B cell (primary cell): ENCODE measurements at regions not wholly inside any gene's neighbourhood (a gene's known extent, or its start where the extent isn't known, plus 50 kb on each side); places are given as distances from the start of the nearest gene placed in this dataset.

Source experiments
- ATAC-seq: fragments of 200-7000 bp; cut with Tn5 transposase; one replicate; pipeline ENCODE4 v1.10.0; 2021; ENCODE audit warnings: low read depth, mild to moderate bottlenecking, moderate number of reproducible peaks, moderate library complexity
- CTCF ChIA-PET: fragments of 350-600 bp; sonication (Branson Sonifier 250); formaldehyde crosslinking; loops from one replicate; lab custom pipeline; 2021; ENCODE audit warnings: antibody characterized with exemption, inconsistent platforms; lab: Charles Lee
- POLR2A ChIA-PET: fragments of 350-600 bp; sonication (Branson Sonifier 250); formaldehyde crosslinking; loops from one replicate; lab custom pipeline; 2021; ENCODE audit warnings: antibody characterized with exemption; lab: Charles Lee
- DNase-seq: peaks from one replicate; pipeline ENCODE4 v3.0.0; 2013
- H2AFZ ChIP-seq: 2 replicates; pipeline ENCODE4 v1.6.1; 2012; ENCODE audit warnings: mild to moderate bottlenecking, low read depth, low read length; ENCODE audit not compliant: insufficient read depth, poor library complexity, severe bottlenecking
- H3K27ac ChIP-seq, 2 donors: 1 replicate in 1 of 2; 2 replicates in 1 of 2; pipeline ENCODE4 v1.5.1; 2012 to 2013; ENCODE audit warnings: low read length in 2 of 2, mild to moderate bottlenecking in 2 of 2, moderate library complexity in 1 of 2
- H3K27me3 ChIP-seq, 4 experiments: fragments of 200-600 bp in 1 of 4; sonication (generic) in 1 of 4; replicated peaks in 1 of 4; 1 replicate in 2 of 4; 2 replicates in 2 of 4; pipeline versions ENCODE4 v1.6.1 to v1.7.0; 2013 to 2016; ENCODE audit warnings: low read length in 3 of 4, mild to moderate bottlenecking in 2 of 4, mixed read lengths in 1 of 4, moderate library complexity in 1 of 4; ENCODE audit not compliant: insufficient read depth in 4 of 4, control insufficient read depth in 3 of 4; ENCODE audit errors: control extremely low read depth in 1 of 4
- H3K36me3 ChIP-seq, 2 experiments: replicated peaks in 1 of 2; 1 replicate in 1 of 2; 2 replicates in 1 of 2; pipeline versions ENCODE4 v1.6.1 to v1.7.1; 2013; ENCODE audit warnings: low read length in 1 of 2; ENCODE audit not compliant: insufficient read depth in 2 of 2, control insufficient read depth in 1 of 2; ENCODE audit errors: control extremely low read depth in 1 of 2, extremely low read depth in 1 of 2
- H3K4me1 ChIP-seq, 2 donors: fragments of 200-600 bp in 1 of 2; sonication (generic) in 1 of 2; 1 replicate in 1 of 2; 2 replicates in 1 of 2; pipeline versions ENCODE4 v1.5.1 to v1.6.1; 2013 to 2017; ENCODE audit warnings: low read length in 2 of 2; ENCODE audit not compliant: control insufficient read depth in 2 of 2, insufficient read depth in 2 of 2
- H3K4me2 ChIP-seq: replicated peaks from 2 replicates; pipeline ENCODE3; 2012; ENCODE audit warnings: mild to moderate bottlenecking, low read depth, low read length; ENCODE audit not compliant: poor library complexity, severe bottlenecking
- H3K4me3 ChIP-seq, 5 experiments: fragments of 200-600 bp in 1 of 5; sonication (generic) in 1 of 5; 1 replicate in 3 of 5; 2 replicates in 2 of 5; pipeline versions ENCODE4 v1.5.1 to v1.7.0; 2011 to 2016; ENCODE audit warnings: low read length in 4 of 5, mild to moderate bottlenecking in 4 of 5, low read depth in 2 of 5, control low read depth in 1 of 5, moderate library complexity in 1 of 5; ENCODE audit not compliant: insufficient read depth in 1 of 5; ENCODE audit errors: control extremely low read depth in 1 of 5, extremely low read depth in 1 of 5
- H3K79me2 ChIP-seq: fragments of 200-600 bp; sonication (generic); one replicate; pipeline ENCODE4 v1.6.0; 2016; ENCODE audit warnings: low read length; ENCODE audit not compliant: control insufficient read depth, insufficient read depth
- H3K9ac ChIP-seq: fragments of 200-600 bp; sonication (generic); 2 replicates; pipeline ENCODE4 v1.6.1; 2017; ENCODE audit warnings: mild to moderate bottlenecking, low read length, moderate library complexity
- H3K9me3 ChIP-seq, 3 donors: one replicate each; pipeline versions ENCODE4 v1.6.1 to v1.7.1; 2013; ENCODE audit warnings: low read length in 2 of 3; ENCODE audit not compliant: control insufficient read depth in 2 of 3, insufficient read depth in 1 of 3; ENCODE audit errors: control extremely low read depth in 1 of 3
- H4K20me1 ChIP-seq: 2 replicates; pipeline ENCODE4 v1.6.0; 2012; ENCODE audit warnings: mild to moderate bottlenecking, low read length; ENCODE audit not compliant: insufficient read depth, control insufficient read depth, poor library complexity, severe bottlenecking
- H3K27ac Mint-ChIP-seq: one replicate; pipeline ENCODE4 v1.8.0; 2021; ENCODE audit warnings: mixed read lengths
- H3K27me3 Mint-ChIP-seq: one replicate; pipeline ENCODE4 v1.8.0; 2021; ENCODE audit warnings: mixed read lengths
- H3K4me1 Mint-ChIP-seq: one replicate; pipeline ENCODE4 v1.8.0; 2021; ENCODE audit warnings: mixed read lengths
- H3K4me3 Mint-ChIP-seq: one replicate; pipeline ENCODE4 v1.8.0; 2021; ENCODE audit warnings: mixed read lengths
- H3K9me3 Mint-ChIP-seq: one replicate; pipeline ENCODE4 v1.8.0; 2022; ENCODE audit warnings: mixed read lengths; ENCODE audit not compliant: insufficient read depth
- EZH2 ChIP-seq: IDR thresholded peaks from 2 replicates; pipeline ENCODE4 v1.6.1; 2012; ENCODE audit warnings: borderline replicate concordance, low read depth, mild to moderate bottlenecking, moderate library complexity, low read length; ENCODE audit not compliant: insufficient read depth, poor library complexity, severe bottlenecking
- WGBS: methylation state at CpG from one replicate; pipeline ENCODE4 v1.1.5; 2013; ENCODE audit warnings: missing lambda C conversion rate; ENCODE audit not compliant: insufficient coverage; 5-methylcytosine and 5-hydroxymethylcytosine counted together
- intact Hi-C: fragments of 100-400 bp; cut with micrococcal nuclease; formaldehyde crosslinking; loops from one replicate; pipeline ENCODE4 v1.10.0; 2022
- TF ChIP-seq, protein P1 (sequence below): fragments of 200-600 bp; IDR thresholded peaks from one replicate; pipeline ENCODE4 v1.8.0; 2022; ENCODE audit warnings: antibody characterized with exemption, mild to moderate bottlenecking

DNA sequence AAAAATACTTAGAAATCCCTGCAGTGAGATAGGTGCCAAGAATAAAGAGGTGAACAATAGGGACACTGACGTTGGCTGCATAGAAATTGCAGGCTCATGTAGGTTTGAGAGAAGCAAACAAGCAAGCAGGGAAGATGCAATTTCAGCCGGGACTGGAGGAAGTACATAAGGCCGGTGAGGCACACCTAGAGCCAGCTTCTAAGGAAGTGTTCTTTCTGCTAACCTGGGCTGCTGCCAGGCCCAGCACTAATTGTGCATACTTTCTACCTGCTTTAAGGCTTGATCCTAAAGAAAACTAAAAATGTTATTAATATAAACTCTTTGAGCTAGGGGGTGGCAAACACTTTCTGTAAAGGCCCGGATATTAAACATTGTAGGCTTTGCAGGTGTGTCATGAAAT is 71.0 kb downstream of the LMO4 start:
- Histone ChIP-seq H3K9ac (no peak overlapping the region), H3K9me3 (no peaks in the 10 kb centered on the region), H4K20me1 (no peaks in the 10 kb centered on the region), H3K4me1 (peaks cover 0 to 7% of the 10 kb centered on the region in 2 donors), H3K4me3 (no peak overlapping the region), H3K4me2 (no peak overlapping the region), H3K27ac (no peak overlapping the region), H3K27me3 (no peaks in the 10 kb centered on the region), H2AFZ (no peak overlapping the region), H3K36me3 (no peaks in the 10 kb centered on the region), H3K79me2 (no peaks in the 10 kb centered on the region)
- TF ChIP-seq EZH2 = no peak
- TF ChIP-seq, protein P1, sequence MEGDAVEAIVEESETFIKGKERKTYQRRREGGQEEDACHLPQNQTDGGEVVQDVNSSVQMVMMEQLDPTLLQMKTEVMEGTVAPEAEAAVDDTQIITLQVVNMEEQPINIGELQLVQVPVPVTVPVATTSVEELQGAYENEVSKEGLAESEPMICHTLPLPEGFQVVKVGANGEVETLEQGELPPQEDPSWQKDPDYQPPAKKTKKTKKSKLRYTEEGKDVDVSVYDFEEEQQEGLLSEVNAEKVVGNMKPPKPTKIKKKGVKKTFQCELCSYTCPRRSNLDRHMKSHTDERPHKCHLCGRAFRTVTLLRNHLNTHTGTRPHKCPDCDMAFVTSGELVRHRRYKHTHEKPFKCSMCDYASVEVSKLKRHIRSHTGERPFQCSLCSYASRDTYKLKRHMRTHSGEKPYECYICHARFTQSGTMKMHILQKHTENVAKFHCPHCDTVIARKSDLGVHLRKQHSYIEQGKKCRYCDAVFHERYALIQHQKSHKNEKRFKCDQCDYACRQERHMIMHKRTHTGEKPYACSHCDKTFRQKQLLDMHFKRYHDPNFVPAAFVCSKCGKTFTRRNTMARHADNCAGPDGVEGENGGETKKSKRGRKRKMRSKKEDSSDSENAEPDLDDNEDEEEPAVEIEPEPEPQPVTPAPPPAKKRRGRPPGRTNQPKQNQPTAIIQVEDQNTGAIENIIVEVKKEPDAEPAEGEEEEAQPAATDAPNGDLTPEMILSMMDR = no peak
- ChIA-PET POLR2A (no interaction called here), CTCF (no interaction called here)
- peaks cover 24% of the 10 kb centered on the region for H3K4me1 Mint-ChIP-seq
- intact Hi-C loops = no loop called here
- DNase-seq (no peak), ATAC-seq (no peak)
- no peaks in the 10 kb centered on the region for H3K9me3 Mint-ChIP-seq
- no peak overlapping the region for H3K27ac Mint-ChIP-seq
- no peak overlapping the region for H3K4me3 Mint-ChIP-seq
- WGBS = 72% methylated on average over 3 of the region's 4 CpGs
- H3K27me3 Mint-ChIP-seq = no peaks in the 10 kb centered on the region

DNA sequence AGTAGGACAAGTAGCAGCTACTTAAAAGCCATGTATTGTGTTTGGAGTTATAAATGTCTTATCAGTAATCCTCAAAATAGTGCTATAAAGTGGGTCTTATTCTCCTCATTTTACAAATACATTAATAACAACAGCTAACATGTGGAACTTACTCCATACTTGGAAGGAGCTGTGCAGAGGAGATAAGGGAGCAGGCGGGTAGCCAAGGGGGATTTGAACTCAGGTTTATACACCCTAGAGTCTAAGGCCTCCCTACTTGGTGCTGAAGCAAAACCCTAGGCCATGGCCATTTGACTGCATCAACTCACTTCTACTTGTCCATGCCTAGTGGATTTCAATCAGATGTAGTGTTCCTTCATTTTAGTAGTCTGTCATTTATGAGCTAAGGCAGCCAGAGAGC is 72.1 kb downstream of the LMO4 start:
- H3K4me1 Mint-ChIP-seq = peaks cover 24% of the 10 kb centered on the region
- H3K4me1 ChIP-seq = peaks cover 0 to 7% of the 10 kb centered on the region in 2 donors
- no peak overlapping the region for H3K27ac ChIP-seq
- no CpG with 5 or more reads among the region's 1 CpG for WGBS
- H3K4me2 ChIP-seq = no peak overlapping the region
- CTCF ChIA-PET = no interaction called here
- no peak overlapping the region for H3K4me3 ChIP-seq
- no peaks in the 10 kb centered on the region for H4K20me1 ChIP-seq
- H3K4me3 Mint-ChIP-seq = no peak overlapping the region
- H3K36me3 ChIP-seq = no peaks in the 10 kb centered on the region
- intact Hi-C loops = no loop called here
- no peaks in the 10 kb centered on the region for H3K79me2 ChIP-seq
- no peaks in the 10 kb centered on the region for H3K27me3 ChIP-seq
- no peaks in the 10 kb centered on the region for H3K27me3 Mint-ChIP-seq
- no peak overlapping the region for H2AFZ ChIP-seq
- no peak for DNase-seq
- no peak overlapping the region for H3K9ac ChIP-seq
- ATAC-seq = no peak
- H3K27ac Mint-ChIP-seq = no peak overlapping the region
- peaks cover 3% of the 10 kb centered on the region for H3K9me3 Mint-ChIP-seq
- POLR2A ChIA-PET = no interaction called here
- TF ChIP-seq EZH2 = no peak
- TF ChIP-seq, protein P1 = no peak
- H3K9me3 ChIP-seq = no peaks in the 10 kb centered on the region
